ENCODE measurements at regions not wholly inside any gene's neighbourhood (a gene's known extent, or its start where the extent isn't known, plus 50 kb on each side); places are given as distances from the start of the nearest gene placed in this dataset.

DNA sequence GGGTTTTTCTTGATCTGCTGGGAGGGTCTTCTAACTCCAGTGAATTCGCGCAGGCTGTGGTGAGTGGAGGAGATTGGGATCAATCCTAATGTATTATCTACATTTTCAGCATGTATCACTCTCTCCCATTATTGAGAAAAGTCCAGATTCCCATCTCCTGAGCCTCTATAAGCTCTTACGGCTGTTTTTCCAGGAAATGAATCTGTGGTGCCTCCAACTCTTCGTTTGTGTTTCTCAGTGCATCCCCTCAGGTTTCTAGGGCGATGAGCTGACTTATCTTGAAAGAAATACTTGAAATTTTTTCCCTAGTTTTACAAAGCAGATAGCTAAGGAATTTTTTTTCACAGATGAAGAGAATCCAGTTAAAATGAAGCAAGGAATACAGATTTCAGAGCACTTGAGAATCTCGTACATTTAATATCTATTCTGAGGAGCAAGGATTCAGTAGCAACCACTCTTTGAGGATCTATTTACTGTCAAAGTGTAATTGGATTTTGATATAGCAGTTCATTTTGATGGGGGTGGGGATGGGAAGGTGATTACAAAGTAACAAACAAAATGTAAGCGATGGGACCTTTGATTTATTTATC lies 138.7 kb downstream of the BRMS1L start:
- TF ChIP-seq, protein P1, sequence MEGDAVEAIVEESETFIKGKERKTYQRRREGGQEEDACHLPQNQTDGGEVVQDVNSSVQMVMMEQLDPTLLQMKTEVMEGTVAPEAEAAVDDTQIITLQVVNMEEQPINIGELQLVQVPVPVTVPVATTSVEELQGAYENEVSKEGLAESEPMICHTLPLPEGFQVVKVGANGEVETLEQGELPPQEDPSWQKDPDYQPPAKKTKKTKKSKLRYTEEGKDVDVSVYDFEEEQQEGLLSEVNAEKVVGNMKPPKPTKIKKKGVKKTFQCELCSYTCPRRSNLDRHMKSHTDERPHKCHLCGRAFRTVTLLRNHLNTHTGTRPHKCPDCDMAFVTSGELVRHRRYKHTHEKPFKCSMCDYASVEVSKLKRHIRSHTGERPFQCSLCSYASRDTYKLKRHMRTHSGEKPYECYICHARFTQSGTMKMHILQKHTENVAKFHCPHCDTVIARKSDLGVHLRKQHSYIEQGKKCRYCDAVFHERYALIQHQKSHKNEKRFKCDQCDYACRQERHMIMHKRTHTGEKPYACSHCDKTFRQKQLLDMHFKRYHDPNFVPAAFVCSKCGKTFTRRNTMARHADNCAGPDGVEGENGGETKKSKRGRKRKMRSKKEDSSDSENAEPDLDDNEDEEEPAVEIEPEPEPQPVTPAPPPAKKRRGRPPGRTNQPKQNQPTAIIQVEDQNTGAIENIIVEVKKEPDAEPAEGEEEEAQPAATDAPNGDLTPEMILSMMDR (IDR thresholded peaks at IDR 0.05; ENCODE audit: insufficient read depth, low read depth, low read length) = no peak
- no peak for TF ChIP-seq EZH2 (IDR thresholded peaks at IDR 0.05; ENCODE audit: insufficient read depth, low read length)

Measured in astrocyte (in vitro differentiated cells and primary cell).